Activated CD4-positive, alpha-beta T cell treated with anti-CD3 and anti-CD28 coated beads for 48 hours (primary cell): ENCODE measurements at regions not wholly inside any gene's neighbourhood (a gene's known extent, or its start where the extent isn't known, plus 50 kb on each side); places are given as distances from the start of the nearest gene placed in this dataset.

ENCODE experiments used
- DNase-seq: peaks from one replicate; pipeline ENCODE4 v3.0.0-alpha.2; 2020

DNA sequence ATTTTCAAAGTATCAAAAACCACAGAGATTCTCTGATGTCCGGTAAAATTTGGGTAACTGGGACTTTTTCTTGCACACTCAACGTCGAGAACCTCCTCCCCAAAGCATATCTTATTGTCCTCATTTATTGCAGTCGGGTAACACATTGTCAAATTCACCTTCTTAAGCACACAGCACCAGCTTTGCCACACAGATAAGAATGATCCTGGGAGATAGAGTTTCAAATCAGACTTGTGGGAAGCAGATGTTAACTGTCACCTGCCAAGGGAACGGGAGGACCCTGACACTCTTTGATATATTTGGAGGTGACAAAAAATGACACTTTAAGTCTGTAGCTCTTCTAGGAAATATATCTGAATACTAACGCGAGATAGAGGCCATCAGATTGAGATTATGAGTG lies 282.1 kb upstream of the BMP2 start:
- DNase-seq: no peak

- DNase-seq: no peak
Observed at GRCh38 chr20:6483727-6484126, 283.8 kb upstream of the BMP2 start.

GRCh38 chr20:6482486-6482885 lies 285.0 kb upstream of the BMP2 start:
- no peak for DNase-seq

DNA sequence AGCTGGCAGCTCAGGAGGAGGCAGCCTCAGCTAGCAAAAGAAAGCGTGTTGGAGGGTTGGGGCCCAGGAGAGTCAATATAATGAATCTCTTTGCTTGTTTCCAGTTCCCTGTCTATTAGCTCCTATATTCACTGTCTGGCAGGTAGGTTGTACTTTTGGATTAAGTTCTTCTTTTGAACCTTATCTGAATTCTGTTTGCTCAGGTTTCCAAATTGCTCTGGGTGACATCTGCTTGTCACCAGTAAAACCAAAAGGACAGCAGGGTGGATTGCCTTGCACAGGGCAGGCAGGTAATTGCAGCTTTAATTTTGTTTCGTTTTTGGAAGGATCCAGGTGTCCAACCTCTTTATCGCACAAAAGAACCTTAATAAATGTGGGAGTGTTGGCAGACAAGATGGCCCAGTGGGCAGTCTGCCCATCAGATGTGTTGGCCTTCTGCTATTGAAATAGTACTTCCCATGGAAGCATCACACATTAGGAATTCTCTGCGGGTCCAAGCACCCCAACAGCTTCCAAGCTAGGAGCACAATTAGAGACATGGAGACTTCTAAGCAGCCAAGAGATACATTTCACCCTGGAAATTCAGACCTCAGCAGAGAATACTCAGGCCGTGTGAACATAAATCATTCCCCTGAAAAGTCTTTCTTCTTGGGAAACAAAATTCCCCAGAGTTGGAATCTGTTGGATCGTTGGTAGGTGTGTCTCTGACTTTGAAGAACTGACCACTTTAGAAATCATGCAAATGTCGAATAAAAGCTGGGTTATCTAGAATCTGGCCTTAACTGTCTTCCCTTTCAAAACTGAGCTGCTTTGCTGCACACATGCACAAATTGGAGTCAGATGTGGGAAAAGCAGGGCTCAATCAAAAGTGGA lies 286.9 kb upstream of the BMP2 start:
- DNase-seq: no peak

GRCh38 chr20:6473197-6473596 lies 294.3 kb upstream of the BMP2 start:
- no peak for DNase-seq

- no peak for DNase-seq
Observed at GRCh38 chr20:6471871-6472270, 295.6 kb upstream of the BMP2 start.

DNA sequence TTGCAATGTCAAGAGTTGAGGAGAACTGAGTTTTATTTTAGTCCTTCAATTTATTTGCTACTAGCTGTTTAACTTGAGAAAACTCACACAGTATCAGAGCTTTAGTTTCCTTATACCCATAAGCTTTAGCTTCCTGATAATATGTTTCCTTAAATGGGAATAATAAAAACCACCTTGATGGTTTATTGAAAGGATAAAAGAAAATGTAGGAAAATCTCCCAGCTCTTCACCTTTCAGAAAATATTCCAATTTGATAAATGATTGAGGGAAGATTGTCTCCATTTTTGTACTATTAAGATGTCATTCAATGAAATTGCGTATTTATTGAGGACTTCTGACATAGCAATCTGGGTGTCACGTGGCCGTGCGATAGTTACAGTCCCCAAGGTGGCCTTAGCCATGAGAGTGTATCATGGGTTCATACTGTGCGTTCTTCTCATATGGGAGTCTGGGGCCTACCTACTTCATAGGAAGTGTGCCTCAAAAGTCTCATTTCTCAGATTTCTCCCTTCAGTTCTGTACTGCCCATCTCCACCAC lies 296.3 kb upstream of the BMP2 start:
- no peak for DNase-seq

DNA sequence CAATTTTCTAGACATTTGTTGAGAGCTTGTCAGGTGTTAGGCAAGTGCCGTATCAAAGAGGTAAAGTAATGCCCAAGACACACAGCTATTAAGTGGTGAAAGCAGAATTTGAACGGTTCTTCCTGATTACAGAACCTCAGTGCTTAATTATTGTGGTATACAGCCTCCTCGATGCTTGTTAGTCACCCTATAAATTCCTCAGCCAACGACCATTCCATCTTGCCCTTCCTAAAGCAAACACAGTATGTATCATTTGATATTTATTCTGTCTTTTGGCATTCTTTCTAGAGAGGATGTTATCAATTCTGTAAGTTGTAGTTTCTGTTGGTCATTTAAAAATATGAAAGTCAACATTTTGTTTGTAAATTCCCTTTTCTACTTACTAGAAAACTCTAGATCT lies 297.8 kb upstream of the BMP2 start:
- DNase-seq: no peak

- no peak for DNase-seq
Observed at GRCh38 chr20:6468423-6469116, 298.9 kb upstream of the BMP2 start.

GRCh38 chr20:6467562-6467961 lies 299.9 kb upstream of the BMP2 start:
- no peak for DNase-seq

DNA sequence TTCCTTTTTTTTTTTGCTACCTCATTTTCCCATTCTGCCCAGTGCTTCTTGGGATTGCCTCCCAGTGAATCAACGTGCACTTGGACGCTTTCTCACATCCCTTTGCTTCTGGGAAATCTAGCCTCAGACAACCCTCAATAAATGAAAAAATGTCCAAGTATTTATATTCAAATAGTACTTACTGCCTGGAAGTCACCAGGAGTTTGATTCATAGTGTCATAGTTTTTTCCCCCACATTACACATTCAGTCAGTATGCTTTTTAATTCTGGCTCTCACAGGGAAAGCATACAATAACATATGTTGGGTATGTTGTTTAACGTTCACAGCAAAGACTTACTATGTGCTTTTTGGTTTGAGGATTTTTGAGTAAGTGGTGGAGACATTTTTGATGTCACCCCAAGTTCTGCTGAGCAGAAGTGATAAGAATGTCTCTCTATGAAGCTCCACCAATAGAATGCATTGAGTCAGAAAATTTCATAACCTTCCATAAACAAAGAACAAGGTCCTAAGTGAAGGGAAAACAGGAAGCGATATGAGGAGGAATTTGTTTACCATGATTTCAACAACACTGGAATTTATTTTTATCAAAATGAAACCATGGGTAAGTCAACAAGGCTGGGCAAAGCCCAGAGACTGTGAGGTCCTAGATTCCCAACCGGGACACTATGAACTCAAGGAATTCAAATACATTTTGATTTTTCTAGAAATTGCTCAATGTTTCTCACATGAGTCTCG lies 301.2 kb upstream of the BMP2 start:
- no peak for DNase-seq

GRCh38 chr20:6450841-6451240 lies 316.6 kb upstream of the BMP2 start:
- DNase-seq: no peak

- no peak for DNase-seq
Observed at GRCh38 chr20:6440443-6440799, 317.6 kb upstream of the FERMT1 start.

- no peak for DNase-seq
Observed at GRCh38 chr20:6439737-6440442, 317.1 kb upstream of the FERMT1 start.

- no peak for DNase-seq
Observed at GRCh38 chr20:6434131-6434530, 311.3 kb upstream of the FERMT1 start.

- DNase-seq: no peak
Observed at GRCh38 chr20:6430381-6430780, 307.6 kb upstream of the FERMT1 start.

DNA sequence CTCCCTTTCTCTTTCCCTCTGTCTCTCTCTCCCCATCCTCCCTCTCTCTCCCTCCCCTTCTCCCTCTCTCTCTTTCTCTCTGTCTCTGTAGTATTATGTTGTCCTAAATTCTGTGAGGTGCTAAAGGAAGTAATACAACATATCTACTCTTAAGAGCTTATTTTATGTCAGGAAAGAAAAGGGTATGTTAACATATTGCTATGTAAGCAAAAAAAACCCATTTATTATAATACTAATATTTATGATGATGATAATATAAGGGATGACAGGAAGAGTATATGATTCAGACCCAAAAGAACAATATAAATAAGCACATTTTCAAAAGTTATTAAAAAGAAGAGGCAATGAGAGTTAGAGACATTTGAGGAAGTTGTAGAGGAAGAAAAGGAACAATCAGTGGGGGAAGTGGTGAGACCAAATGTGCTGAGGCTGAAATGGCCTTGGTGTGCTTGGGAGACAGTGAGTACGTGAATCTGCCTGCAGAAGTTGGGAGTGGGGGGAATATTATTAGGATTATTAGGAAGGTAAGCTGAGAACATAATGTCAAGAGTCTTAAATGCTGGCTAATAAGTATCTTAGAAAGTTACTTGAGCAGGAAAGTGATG lies 303.6 kb upstream of the FERMT1 start:
- no peak for DNase-seq

DNA sequence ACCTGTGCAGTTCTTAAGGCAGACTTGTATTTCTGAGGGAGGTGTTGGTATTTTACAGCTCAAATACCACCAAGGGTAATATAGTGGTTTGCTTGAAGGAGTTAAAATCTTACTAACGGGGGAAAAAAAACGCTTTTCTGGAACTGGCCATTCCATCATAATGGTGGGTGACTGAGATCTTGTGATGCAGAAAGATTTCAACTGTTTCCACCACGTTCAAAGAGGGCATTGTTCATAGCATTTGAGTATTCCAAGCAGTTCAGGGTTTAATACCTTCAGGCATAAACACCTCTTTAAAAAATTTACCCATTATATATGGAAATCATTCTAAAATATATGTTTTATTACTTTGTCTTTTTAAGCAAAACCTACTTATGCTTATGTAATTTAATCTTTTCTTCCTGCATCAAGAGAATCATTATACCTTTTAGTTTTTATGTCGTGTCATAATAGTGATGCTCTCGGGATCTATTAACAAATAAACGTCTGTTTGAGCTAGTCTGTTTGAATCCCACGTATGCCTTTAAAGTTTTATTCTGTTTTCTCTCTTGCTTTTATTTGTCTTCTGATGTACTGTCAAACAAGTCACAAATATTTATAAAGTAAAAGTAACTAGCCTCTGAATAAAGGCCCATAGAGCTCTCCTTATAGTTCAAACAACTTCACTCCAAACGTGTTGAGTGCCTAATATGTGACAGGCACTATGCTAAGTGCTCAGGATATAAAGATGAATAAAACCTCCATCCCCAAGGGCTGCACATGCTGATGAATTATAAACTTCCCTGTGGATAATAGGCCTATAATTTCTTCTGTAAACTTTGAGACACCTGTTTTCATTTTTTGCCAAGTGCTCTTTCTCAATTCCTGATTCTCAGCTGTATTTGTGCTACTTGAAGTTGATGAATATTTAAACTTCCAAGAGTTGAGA lies 298.8 kb upstream of the FERMT1 start:
- no peak for DNase-seq

- DNase-seq: no peak
Observed at GRCh38 chr20:6420336-6420735, 297.5 kb upstream of the FERMT1 start.

DNA sequence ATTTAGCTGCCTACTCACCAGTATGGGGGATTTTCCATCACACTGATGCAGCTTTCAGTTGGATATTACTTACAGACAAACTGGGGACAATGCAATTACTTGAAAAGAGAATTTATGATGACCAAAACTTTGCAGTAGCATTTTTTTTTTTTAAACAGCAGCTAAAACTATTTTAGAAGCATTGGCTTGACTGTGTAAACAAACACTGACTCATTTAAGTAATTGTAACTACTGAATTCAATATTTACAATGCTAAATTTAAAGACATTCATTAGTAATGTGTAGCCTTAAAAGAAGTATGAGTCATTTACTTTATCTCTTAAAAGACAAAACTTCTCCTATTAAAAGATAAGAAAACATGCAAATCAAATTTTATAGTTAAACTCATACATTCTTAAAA lies 295.9 kb upstream of the FERMT1 start:
- DNase-seq: no peak

DNA sequence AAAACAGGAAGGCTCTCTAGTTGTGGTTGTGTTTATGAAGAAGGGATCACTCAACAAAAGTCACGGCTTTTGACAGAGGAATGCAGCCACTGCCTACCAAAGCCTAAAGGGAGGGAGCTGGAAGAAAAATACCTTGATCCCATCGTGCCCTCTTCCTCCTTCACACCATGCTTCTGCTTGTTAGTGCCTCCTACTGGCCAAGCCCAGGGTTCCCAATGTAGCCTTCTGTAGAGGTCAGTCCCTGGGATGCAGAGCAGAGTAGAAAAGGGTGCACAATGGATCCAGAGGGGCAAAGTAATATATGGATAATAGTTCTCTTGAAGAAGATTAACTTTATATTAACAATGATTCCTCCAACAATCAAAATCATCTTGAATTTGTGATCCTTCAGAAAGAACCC lies 293.5 kb upstream of the FERMT1 start:
- no peak for DNase-seq
